HEK293 (cell line): ENCODE measurements at regions not wholly inside any gene's neighbourhood (a gene's known extent, or its start where the extent isn't known, plus 50 kb on each side); places are given as distances from the start of the nearest gene placed in this dataset.
"Not testable (repeated sequence)": the region's sequence is repeated elsewhere in the genome, so short reads cannot be mapped to it uniquely, and the experiment has no call there.

Experiments
- OVOL3 ChIP-seq: fragments of 450-650 bp; formaldehyde crosslinking; IDR thresholded peaks from 2 replicates; pipeline ENCODE4 v1.5.1; 2016; ENCODE audit warnings: missing biosample characterization, missing genetic modification characterization
- RBAK ChIP-seq: fragments of 450-650 bp; formaldehyde crosslinking; IDR thresholded peaks from 2 replicates; pipeline ENCODE4 v1.5.1; 2016; ENCODE audit warnings: missing biosample characterization, missing genetic modification characterization
- REST ChIP-seq: fragments of 450-650 bp; formaldehyde crosslinking; IDR thresholded peaks from 2 replicates; pipeline ENCODE4 v1.5.1; 2016; ENCODE audit warnings: missing biosample characterization, missing genetic modification characterization
- ZBTB8A ChIP-seq: fragments of 450-650 bp; formaldehyde crosslinking; IDR thresholded peaks from 2 replicates; pipeline ENCODE4 v1.5.1; 2016; ENCODE audit warnings: missing biosample characterization, missing genetic modification characterization
- ZFP69B ChIP-seq: fragments of 450-650 bp; formaldehyde crosslinking; IDR thresholded peaks from 2 replicates; pipeline ENCODE4 v1.5.1; 2016; ENCODE audit warnings: missing biosample characterization, missing genetic modification characterization
- ZNF157 ChIP-seq: fragments of 450-650 bp; formaldehyde crosslinking; IDR thresholded peaks from 2 replicates; pipeline ENCODE4 v1.5.1; 2016; ENCODE audit warnings: missing biosample characterization, missing genetic modification characterization
- ZNF24 ChIP-seq: fragments of 450-650 bp; formaldehyde crosslinking; IDR thresholded peaks from 2 replicates; pipeline ENCODE4 v1.5.1; 2016; ENCODE audit warnings: missing biosample characterization, missing genetic modification characterization
- ZNF473 ChIP-seq: fragments of 450-650 bp; formaldehyde crosslinking; IDR thresholded peaks from 2 replicates; pipeline ENCODE4 v1.5.1; 2017; ENCODE audit warnings: missing biosample characterization, missing genetic modification characterization
- ZNF549 ChIP-seq: fragments of 450-650 bp; IDR thresholded peaks from 2 replicates; pipeline ENCODE4 v1.5.1; 2018; ENCODE audit warnings: missing biosample characterization, missing genetic modification characterization, mild to moderate bottlenecking, inconsistent platforms, moderate library complexity
- ZNF558 ChIP-seq: fragments of 450-650 bp; formaldehyde crosslinking; IDR thresholded peaks from 2 replicates; pipeline ENCODE4 v1.5.1; 2016; ENCODE audit warnings: missing biosample characterization, missing genetic modification characterization
- TF ChIP-seq, protein P1 (sequence below): fragments of 450-650 bp; formaldehyde crosslinking; IDR thresholded peaks from 2 replicates; pipeline ENCODE4 v1.5.1; 2016; ENCODE audit warnings: missing biosample characterization, missing genetic modification characterization
- TF ChIP-seq, protein P2 (sequence below): fragments of 450-650 bp; formaldehyde crosslinking; IDR thresholded peaks from 2 replicates; pipeline ENCODE4 v1.5.1; 2016; ENCODE audit warnings: missing biosample characterization, missing genetic modification characterization

GRCh38 chr5:58308384-58308783 lies 151.5 kb downstream of the PLK2 start:
- TF ChIP-seq ZNF24; ZNF549 (tag by site-specific recombination); ZNF558 (tag by site-specific recombination); OVOL3 (tag by site-specific recombination); ZNF473; ZNF157; ZBTB8A (tag by site-specific recombination); ZFP69B (tag by site-specific recombination); RBAK (tag by site-specific recombination); REST (tag by site-specific recombination): not testable (repeated sequence)
- TF ChIP-seq, protein P1, sequence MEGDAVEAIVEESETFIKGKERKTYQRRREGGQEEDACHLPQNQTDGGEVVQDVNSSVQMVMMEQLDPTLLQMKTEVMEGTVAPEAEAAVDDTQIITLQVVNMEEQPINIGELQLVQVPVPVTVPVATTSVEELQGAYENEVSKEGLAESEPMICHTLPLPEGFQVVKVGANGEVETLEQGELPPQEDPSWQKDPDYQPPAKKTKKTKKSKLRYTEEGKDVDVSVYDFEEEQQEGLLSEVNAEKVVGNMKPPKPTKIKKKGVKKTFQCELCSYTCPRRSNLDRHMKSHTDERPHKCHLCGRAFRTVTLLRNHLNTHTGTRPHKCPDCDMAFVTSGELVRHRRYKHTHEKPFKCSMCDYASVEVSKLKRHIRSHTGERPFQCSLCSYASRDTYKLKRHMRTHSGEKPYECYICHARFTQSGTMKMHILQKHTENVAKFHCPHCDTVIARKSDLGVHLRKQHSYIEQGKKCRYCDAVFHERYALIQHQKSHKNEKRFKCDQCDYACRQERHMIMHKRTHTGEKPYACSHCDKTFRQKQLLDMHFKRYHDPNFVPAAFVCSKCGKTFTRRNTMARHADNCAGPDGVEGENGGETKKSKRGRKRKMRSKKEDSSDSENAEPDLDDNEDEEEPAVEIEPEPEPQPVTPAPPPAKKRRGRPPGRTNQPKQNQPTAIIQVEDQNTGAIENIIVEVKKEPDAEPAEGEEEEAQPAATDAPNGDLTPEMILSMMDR (tag by site-specific recombination) = not testable (repeated sequence)
- TF ChIP-seq, protein P2, sequence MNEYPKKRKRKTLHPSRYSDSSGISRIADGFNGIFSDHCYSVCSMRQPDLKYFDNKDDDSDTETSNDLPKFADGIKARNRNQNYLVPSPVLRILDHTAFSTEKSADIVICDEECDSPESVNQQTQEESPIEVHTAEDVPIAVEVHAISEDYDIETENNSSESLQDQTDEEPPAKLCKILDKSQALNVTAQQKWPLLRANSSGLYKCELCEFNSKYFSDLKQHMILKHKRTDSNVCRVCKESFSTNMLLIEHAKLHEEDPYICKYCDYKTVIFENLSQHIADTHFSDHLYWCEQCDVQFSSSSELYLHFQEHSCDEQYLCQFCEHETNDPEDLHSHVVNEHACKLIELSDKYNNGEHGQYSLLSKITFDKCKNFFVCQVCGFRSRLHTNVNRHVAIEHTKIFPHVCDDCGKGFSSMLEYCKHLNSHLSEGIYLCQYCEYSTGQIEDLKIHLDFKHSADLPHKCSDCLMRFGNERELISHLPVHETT (tag by site-specific recombination) = not testable (repeated sequence)
